SK-N-SH treated with all-trans-retinoic acid at 6 μM for 48 hours (cell line): ENCODE measurements at regions not wholly inside any gene's neighbourhood (a gene's known extent, or its start where the extent isn't known, plus 50 kb on each side); places are given as distances from the start of the nearest gene placed in this dataset.

ENCODE experiments used
- ATAC-seq: fragments of 200-7000 bp; cut with Tn5 transposase; 3 replicates; pipeline ENCODE4 v1.9.1; 2020; ENCODE audit warnings: mild to moderate bottlenecking, moderate library complexity
- ARNTL ChIP-seq: fragments of 450-650 bp; formaldehyde crosslinking; IDR thresholded peaks from 2 replicates; pipeline ENCODE4 v1.5.0; 2020; ENCODE audit warnings: low read depth, mild to moderate bottlenecking, moderate library complexity, borderline replicate concordance
- BACH2 ChIP-seq: fragments of 250-450 bp; sonication (Bioruptor Pico); IDR thresholded peaks from 2 replicates; pipeline ENCODE4 v1.9.0; 2021; ENCODE audit warnings: mild to moderate bottlenecking, borderline replicate concordance
- CSDC2 ChIP-seq: fragments of 250-450 bp; sonication (Bioruptor Pico); IDR thresholded peaks from 2 replicates; pipeline ENCODE4 v1.5.0; 2020; ENCODE audit warnings: mild to moderate bottlenecking, moderate library complexity
- ESRRG ChIP-seq: fragments of 250-450 bp; sonication (Bioruptor Pico); IDR thresholded peaks from 2 replicates; pipeline ENCODE4 v1.6.1; 2021; ENCODE audit warnings: mild to moderate bottlenecking
- GLIS3 ChIP-seq: fragments of 250-450 bp; sonication (Bioruptor Pico); IDR thresholded peaks from 2 replicates; pipeline ENCODE4 v1.5.0; 2020; ENCODE audit warnings: mild to moderate bottlenecking, moderate library complexity
- ISL1 ChIP-seq: fragments of 250-450 bp; sonication (Bioruptor Pico); IDR thresholded peaks from 2 replicates; pipeline ENCODE4 v2.1.2; 2022; ENCODE audit warnings: mild to moderate bottlenecking, moderate library complexity
- OSR1 ChIP-seq: fragments of 250-450 bp; sonication (Bioruptor Pico); IDR thresholded peaks from 2 replicates; pipeline ENCODE4 v1.8.0; 2022; ENCODE audit warnings: moderate library complexity, mild to moderate bottlenecking, inconsistent platforms
- PPARA ChIP-seq: fragments of 250-450 bp; sonication (Bioruptor Pico); IDR thresholded peaks from 2 replicates; pipeline ENCODE4 v1.5.0; 2020; ENCODE audit warnings: mild to moderate bottlenecking, borderline replicate concordance
- RARB ChIP-seq: fragments of 250-450 bp; sonication (Bioruptor Pico); IDR thresholded peaks from 2 replicates; pipeline ENCODE4 v1.8.0; 2021; ENCODE audit warnings: mild to moderate bottlenecking, moderate library complexity
- SNAI2 ChIP-seq: fragments of 250-450 bp; sonication (Bioruptor Pico); IDR thresholded peaks from 2 replicates; pipeline ENCODE4 v1.5.0; 2020; ENCODE audit warnings: mild to moderate bottlenecking, moderate library complexity
- TCF4 ChIP-seq: fragments of 250-450 bp; sonication (Bioruptor Pico); IDR thresholded peaks from 2 replicates; pipeline ENCODE4 v1.8.0; 2021; ENCODE audit warnings: mild to moderate bottlenecking, moderate library complexity, borderline replicate concordance
- TOX ChIP-seq: fragments of 250-450 bp; sonication (Bioruptor Pico); IDR thresholded peaks from 2 replicates; pipeline ENCODE4 v1.8.0; 2021; ENCODE audit warnings: mild to moderate bottlenecking, moderate library complexity, borderline replicate concordance
- ZC3H10 ChIP-seq: fragments of 250-450 bp; sonication (Bioruptor Pico); IDR thresholded peaks from 2 replicates; pipeline ENCODE4 v1.5.1; 2021; ENCODE audit warnings: mild to moderate bottlenecking, moderate library complexity
- ZFP3 ChIP-seq: fragments of 250-450 bp; sonication (Bioruptor Pico); IDR thresholded peaks from 2 replicates; pipeline ENCODE4 v1.5.0; 2020; ENCODE audit warnings: mild to moderate bottlenecking, moderate library complexity
- ZFP30 ChIP-seq: fragments of 450-650 bp; formaldehyde crosslinking; IDR thresholded peaks from 2 replicates; pipeline ENCODE4 v1.5.0; 2022; ENCODE audit warnings: mild to moderate bottlenecking, moderate library complexity
- ZNF565 ChIP-seq: fragments of 450-650 bp; formaldehyde crosslinking; conservative IDR thresholded peaks from 2 replicates; pipeline ENCODE4 v1.5.0; 2020; ENCODE audit warnings: low read depth, mild to moderate bottlenecking, moderate library complexity
- ZNF70 ChIP-seq: fragments of 450-650 bp; formaldehyde crosslinking; IDR thresholded peaks from 2 replicates; pipeline ENCODE4 v1.5.0; 2020; ENCODE audit warnings: mild to moderate bottlenecking, moderate library complexity
- ZNF8 ChIP-seq: fragments of 450-650 bp; formaldehyde crosslinking; IDR thresholded peaks from 2 replicates; pipeline ENCODE4 v1.5.0; 2020; ENCODE audit warnings: mild to moderate bottlenecking, moderate library complexity
- TF ChIP-seq, protein P1 (sequence below): fragments of 250-450 bp; sonication (Bioruptor Pico); IDR thresholded peaks from 2 replicates; pipeline ENCODE4 v1.8.0; 2021; ENCODE audit warnings: low read depth, mild to moderate bottlenecking, moderate library complexity, borderline replicate concordance
- TF ChIP-seq, protein P2 (sequence below): fragments of 250-450 bp; sonication (Bioruptor Pico); IDR thresholded peaks from 2 replicates; pipeline ENCODE4 v1.5.1; 2020; ENCODE audit warnings: low read depth, mild to moderate bottlenecking, moderate library complexity
- TF ChIP-seq, protein P3 (sequence below): fragments of 250-450 bp; sonication (Bioruptor Pico); IDR thresholded peaks from 2 replicates; pipeline ENCODE4 v1.8.0; 2020; ENCODE audit warnings: mild to moderate bottlenecking, moderate library complexity, borderline replicate concordance
- TF ChIP-seq, protein P4 (sequence below): fragments of 250-450 bp; sonication (Bioruptor Pico); IDR thresholded peaks from 2 replicates; pipeline ENCODE4 v1.5.1; 2021; ENCODE audit warnings: mild to moderate bottlenecking, moderate library complexity
- TF ChIP-seq, protein P5 (sequence below): fragments of 250-450 bp; sonication (Bioruptor Pico); IDR thresholded peaks from 2 replicates; pipeline ENCODE4 v1.5.0; 2020; ENCODE audit warnings: mild to moderate bottlenecking, moderate library complexity

DNA sequence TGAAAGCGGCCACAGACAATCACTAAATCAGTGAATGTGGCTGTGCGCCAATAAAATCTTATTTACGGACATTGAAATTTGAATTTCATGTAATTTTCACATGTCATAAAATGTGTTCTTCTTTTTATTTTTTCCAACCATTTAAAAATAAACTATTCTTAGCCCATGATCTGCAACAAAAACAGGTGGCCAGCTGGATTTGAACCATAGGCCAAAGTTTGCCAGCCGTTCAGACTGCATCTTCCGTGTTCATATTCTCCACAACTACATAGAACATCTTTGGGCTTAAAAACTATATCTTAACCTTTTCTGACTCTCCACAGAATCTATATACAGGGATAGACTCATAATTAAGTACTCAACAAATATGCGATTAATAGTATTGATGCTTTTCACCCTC is 81.2 kb upstream of the RALGPS2 start:
- ATAC-seq = no peak
- TF ChIP-seq ZFP3 (CRISPR knock-in tag) = no peak
- TF ChIP-seq CSDC2 (CRISPR knock-in tag) = no peak
- TF ChIP-seq, protein P1, sequence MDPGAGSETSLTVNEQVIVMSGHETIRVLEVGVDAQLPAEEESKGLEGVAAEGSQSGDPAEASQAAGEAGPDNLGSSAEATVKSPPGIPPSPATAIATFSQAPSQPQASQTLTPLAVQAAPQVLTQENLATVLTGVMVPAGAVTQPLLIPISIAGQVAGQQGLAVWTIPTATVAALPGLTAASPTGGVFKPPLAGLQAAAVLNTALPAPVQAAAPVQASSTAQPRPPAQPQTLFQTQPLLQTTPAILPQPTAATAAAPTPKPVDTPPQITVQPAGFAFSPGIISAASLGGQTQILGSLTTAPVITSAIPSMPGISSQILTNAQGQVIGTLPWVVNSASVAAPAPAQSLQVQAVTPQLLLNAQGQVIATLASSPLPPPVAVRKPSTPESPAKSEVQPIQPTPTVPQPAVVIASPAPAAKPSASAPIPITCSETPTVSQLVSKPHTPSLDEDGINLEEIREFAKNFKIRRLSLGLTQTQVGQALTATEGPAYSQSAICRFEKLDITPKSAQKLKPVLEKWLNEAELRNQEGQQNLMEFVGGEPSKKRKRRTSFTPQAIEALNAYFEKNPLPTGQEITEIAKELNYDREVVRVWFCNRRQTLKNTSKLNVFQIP (CRISPR knock-in tag) = no peak
- TF ChIP-seq ZFP30 = no peak
- TF ChIP-seq ISL1 = no peak

DNA sequence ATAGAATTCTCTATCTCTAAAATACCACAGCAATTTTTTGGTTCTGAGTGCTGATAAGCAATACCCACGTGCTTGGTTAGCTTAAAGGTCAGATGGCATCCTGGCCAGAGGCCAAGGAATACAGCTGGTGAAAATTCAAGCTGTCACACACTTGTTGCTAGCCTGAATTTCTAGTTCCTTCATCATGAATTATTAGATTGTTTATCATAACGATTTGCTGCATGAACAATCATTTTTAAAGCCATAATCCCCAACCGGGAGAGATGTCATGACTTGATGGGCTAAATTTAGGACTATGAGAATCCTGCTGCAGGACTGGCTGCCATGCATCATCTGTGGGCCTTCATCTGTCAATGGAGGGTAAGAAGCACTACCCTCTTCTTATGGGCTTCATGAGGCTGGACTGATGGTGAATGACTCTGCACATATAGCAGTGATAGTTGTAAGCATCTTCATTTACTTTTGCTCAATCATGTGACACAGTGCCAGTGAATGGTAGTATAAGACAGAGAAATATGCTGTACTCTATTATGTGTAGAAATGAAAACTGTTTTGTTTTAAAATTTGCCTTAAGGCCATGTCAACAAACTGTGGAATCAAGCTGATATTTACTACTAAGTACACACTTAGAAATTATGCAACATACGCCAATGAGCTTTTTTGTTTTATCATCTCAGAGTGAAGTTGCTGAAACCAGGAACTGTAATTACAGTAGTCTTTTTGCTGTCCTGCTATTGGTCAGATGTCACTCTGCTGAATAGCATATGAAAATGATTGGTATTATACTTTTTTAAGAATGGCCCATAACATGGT is 80.5 kb upstream of the RALGPS2 start:
- ATAC-seq = peak; percentile 34; the same call in 2 of the 3 replicates
- TF ChIP-seq CSDC2 (CRISPR knock-in tag) (no peak), TOX (CRISPR knock-in tag) (no peak), ISL1 (no peak), ESRRG (no peak), PPARA (CRISPR knock-in tag) (no peak), ZFP30 (no peak), OSR1 (CRISPR knock-in tag) (no peak), ZNF70 (no peak), ZFP3 (CRISPR knock-in tag) (no peak), BACH2 (CRISPR knock-in tag) (no peak), TCF4 (CRISPR knock-in tag) (no peak), RARB (CRISPR knock-in tag) (no peak), GLIS3 (CRISPR knock-in tag) (no peak), ZNF565 (no peak)
- TF ChIP-seq, protein P2, sequence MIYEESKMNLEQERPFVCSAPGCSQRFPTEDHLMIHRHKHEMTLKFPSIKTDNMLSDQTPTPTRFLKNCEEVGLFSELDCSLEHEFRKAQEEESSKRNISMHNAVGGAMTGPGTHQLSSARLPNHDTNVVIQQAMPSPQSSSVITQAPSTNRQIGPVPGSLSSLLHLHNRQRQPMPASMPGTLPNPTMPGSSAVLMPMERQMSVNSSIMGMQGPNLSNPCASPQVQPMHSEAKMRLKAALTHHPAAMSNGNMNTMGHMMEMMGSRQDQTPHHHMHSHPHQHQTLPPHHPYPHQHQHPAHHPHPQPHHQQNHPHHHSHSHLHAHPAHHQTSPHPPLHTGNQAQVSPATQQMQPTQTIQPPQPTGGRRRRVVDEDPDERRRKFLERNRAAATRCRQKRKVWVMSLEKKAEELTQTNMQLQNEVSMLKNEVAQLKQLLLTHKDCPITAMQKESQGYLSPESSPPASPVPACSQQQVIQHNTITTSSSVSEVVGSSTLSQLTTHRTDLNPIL (CRISPR knock-in tag) = no peak
- TF ChIP-seq, protein P1 (CRISPR knock-in tag) = no peak
- TF ChIP-seq, protein P3, sequence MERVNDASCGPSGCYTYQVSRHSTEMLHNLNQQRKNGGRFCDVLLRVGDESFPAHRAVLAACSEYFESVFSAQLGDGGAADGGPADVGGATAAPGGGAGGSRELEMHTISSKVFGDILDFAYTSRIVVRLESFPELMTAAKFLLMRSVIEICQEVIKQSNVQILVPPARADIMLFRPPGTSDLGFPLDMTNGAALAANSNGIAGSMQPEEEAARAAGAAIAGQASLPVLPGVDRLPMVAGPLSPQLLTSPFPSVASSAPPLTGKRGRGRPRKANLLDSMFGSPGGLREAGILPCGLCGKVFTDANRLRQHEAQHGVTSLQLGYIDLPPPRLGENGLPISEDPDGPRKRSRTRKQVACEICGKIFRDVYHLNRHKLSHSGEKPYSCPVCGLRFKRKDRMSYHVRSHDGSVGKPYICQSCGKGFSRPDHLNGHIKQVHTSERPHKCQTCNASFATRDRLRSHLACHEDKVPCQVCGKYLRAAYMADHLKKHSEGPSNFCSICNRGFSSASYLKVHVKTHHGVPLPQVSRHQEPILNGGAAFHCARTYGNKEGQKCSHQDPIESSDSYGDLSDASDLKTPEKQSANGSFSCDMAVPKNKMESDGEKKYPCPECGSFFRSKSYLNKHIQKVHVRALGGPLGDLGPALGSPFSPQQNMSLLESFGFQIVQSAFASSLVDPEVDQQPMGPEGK (CRISPR knock-in tag) = no peak
- TF ChIP-seq, protein P4, sequence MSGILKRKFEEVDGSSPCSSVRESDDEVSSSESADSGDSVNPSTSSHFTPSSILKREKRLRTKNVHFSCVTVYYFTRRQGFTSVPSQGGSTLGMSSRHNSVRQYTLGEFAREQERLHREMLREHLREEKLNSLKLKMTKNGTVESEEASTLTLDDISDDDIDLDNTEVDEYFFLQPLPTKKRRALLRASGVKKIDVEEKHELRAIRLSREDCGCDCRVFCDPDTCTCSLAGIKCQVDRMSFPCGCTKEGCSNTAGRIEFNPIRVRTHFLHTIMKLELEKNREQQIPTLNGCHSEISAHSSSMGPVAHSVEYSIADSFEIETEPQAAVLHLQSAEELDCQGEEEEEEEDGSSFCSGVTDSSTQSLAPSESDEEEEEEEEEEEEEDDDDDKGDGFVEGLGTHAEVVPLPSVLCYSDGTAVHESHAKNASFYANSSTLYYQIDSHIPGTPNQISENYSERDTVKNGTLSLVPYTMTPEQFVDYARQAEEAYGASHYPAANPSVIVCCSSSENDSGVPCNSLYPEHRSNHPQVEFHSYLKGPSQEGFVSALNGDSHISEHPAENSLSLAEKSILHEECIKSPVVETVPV (CRISPR knock-in tag) = no peak

DNA sequence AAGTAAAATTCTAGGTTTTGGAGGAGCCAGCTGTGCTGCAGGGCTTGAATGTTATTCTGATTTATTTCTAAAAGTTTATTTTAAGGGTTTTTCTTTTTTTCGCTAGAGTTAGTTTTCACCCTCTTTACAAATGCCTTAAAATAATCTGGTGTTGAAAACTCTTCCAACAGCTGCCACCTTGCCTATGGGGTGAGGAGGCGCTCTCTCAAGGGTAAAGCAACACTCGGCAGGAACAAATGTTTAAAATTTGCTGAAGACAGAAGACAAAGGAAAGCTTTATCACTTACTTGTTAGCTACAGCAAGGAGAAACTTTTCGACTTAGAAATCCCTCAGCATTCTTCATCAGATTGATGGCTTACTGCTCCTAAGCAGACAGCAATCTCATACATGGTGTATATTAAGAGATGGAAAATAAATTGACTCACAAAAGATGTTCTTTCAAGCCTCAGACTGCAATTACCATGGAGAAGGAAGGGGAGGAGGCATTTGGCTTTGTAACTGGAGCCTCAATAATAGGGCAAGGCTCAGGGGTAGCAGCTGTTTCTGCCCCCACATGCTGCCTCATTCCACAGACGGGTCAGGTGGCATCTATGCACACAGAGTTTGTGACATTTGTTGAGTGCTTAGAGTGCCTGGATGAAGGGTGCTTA is 79.8 kb upstream of the RALGPS2 start:
- no peak; the same call in 2 of the 3 replicates for ATAC-seq
- no peak for TF ChIP-seq TCF4 (CRISPR knock-in tag)

DNA sequence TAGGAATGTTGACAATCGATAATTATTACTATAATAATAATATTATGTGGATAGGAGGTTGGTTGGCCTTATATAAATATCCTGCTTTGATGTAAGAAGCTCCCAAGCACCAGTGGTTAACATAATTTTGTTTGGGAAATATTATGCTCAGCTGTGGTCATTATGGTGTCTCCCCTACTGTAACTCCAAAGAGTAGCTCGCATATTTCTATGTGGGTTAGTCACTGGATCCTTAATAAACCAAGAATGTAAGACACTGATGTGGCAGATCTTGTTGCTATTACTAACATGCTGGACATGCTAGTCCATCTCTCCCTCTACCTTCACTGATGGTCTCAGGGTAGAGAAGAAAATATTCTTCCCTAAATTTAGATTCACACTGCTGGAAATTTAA is 79.2 kb upstream of the RALGPS2 start:
- ATAC-seq = peak; percentile 80
- TF ChIP-seq ZNF8 (CRISPR knock-in tag) (no peak), TOX (CRISPR knock-in tag) (no peak), ARNTL (CRISPR knock-in tag) (no peak), SNAI2 (CRISPR knock-in tag) (no peak), BACH2 (CRISPR knock-in tag) (no peak), ZFP3 (CRISPR knock-in tag) (no peak), GLIS3 (CRISPR knock-in tag) (no peak), ZC3H10 (CRISPR knock-in tag) (no peak), PPARA (CRISPR knock-in tag) (no peak)
- TF ChIP-seq, protein P5, sequence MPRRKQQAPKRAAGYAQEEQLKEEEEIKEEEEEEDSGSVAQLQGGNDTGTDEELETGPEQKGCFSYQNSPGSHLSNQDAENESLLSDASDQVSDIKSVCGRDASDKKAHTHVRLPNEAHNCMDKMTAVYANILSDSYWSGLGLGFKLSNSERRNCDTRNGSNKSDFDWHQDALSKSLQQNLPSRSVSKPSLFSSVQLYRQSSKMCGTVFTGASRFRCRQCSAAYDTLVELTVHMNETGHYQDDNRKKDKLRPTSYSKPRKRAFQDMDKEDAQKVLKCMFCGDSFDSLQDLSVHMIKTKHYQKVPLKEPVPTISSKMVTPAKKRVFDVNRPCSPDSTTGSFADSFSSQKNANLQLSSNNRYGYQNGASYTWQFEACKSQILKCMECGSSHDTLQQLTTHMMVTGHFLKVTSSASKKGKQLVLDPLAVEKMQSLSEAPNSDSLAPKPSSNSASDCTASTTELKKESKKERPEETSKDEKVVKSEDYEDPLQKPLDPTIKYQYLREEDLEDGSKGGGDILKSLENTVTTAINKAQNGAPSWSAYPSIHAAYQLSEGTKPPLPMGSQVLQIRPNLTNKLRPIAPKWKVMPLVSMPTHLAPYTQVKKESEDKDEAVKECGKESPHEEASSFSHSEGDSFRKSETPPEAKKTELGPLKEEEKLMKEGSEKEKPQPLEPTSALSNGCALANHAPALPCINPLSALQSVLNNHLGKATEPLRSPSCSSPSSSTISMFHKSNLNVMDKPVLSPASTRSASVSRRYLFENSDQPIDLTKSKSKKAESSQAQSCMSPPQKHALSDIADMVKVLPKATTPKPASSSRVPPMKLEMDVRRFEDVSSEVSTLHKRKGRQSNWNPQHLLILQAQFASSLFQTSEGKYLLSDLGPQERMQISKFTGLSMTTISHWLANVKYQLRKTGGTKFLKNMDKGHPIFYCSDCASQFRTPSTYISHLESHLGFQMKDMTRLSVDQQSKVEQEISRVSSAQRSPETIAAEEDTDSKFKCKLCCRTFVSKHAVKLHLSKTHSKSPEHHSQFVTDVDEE (CRISPR knock-in tag) = no peak
- TF ChIP-seq, protein P2 (CRISPR knock-in tag) = no peak
